ENCODE measurements at regions not wholly inside any gene's neighbourhood (a gene's known extent, or its start where the extent isn't known, plus 50 kb on each side); places are given as distances from the start of the nearest gene placed in this dataset.

- DNase-seq (ENCODE audit: low read depth in 2 of 2) = no peak
- no peak overlapping the region for H3K4me3 ChIP-seq (replicated peaks in 1 of 2; ENCODE audit: low read depth in 2 of 2, low read length in 2 of 2)
- TF ChIP-seq CTCF (IDR thresholded peaks at IDR 0.05; ENCODE audit: low read depth, low read length) = no peak
These were observed 162.3 kb downstream of the INHBA start for GRCh38 chr7:41540601-41541000.

- H3K4me3 ChIP-seq (replicated peaks in 1 of 2; ENCODE audit: low read depth in 2 of 2, low read length in 2 of 2) = no peak overlapping the region
- peak; percentile 18 to 36 for DNase-seq (ENCODE audit: low read depth in 2 of 2)
- TF ChIP-seq CTCF (IDR thresholded peaks at IDR 0.05; ENCODE audit: low read depth, low read length) = no peak
These were observed 163.8 kb downstream of the INHBA start for GRCh38 chr7:41538810-41539724.

GRCh38 chr7:41536873-41537665 is 165.8 kb downstream of the INHBA start:
- TF ChIP-seq CTCF (IDR thresholded peaks at IDR 0.05; ENCODE audit: low read depth, low read length) = no peak
- DNase-seq (ENCODE audit: low read depth in 2 of 2) = no peak
- no peak overlapping the region for H3K4me3 ChIP-seq (replicated peaks in 1 of 2; ENCODE audit: low read depth in 2 of 2, low read length in 2 of 2)

- no peak overlapping the region for H3K4me3 ChIP-seq (replicated peaks in 1 of 2; ENCODE audit: low read depth in 2 of 2, low read length in 2 of 2)
- no peak for DNase-seq (ENCODE audit: low read depth in 2 of 2)
- TF ChIP-seq CTCF (IDR thresholded peaks at IDR 0.05; ENCODE audit: low read depth, low read length) = no peak
These were observed 166.6 kb downstream of the INHBA start for GRCh38 chr7:41536122-41536872.

GRCh38 chr7:41529831-41530230 is 173.1 kb downstream of the INHBA start:
- DNase-seq (ENCODE audit: low read depth in 2 of 2) = no peak
- no peak for TF ChIP-seq CTCF (IDR thresholded peaks at IDR 0.05; ENCODE audit: low read depth, low read length)
- H3K4me3 ChIP-seq (replicated peaks in 1 of 2; ENCODE audit: low read depth in 2 of 2, low read length in 2 of 2) = no peak overlapping the region

- no peak overlapping the region for H3K4me3 ChIP-seq (replicated peaks in 1 of 2; ENCODE audit: low read depth in 2 of 2, low read length in 2 of 2)
- no peak for TF ChIP-seq CTCF (IDR thresholded peaks at IDR 0.05; ENCODE audit: low read depth, low read length)
- no peak for DNase-seq (ENCODE audit: low read depth in 2 of 2)
These were observed 178.0 kb downstream of the INHBA start for GRCh38 chr7:41524876-41525275.

All from cardiac fibroblast (primary cell).